ENCODE measurements at regions not wholly inside any gene's neighbourhood (a gene's known extent, or its start where the extent isn't known, plus 50 kb on each side); places are given as distances from the start of the nearest gene placed in this dataset.
A peak's percentile ranks its signal among the peaks of the same experiment; 100 is the strongest.

DNA sequence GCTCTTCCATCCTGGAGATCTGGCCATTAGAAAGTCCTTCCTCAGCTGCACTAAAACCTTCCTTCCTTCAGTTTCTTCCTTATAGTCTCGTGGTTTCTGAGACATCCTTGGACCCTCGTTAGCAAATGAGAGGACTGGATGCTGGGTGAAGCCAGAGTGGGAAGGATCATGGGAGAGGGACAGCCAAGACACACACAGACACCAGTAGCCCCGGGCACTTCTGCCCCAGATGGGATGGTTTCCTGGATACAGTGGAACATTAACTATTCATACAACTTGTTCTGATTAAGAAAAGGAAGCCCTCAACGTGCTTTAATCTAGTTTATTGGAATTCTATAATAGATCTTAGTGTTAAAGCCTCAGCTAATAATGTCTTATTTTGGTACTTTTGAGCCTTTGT is 125.5 kb downstream of the SEC61B start:
- H3K9ac ChIP-seq (ENCODE audit: low read depth in 1 of 3, low read length in 3 of 3) = no peak overlapping the region
- H3K9me3 ChIP-seq (ENCODE audit: control insufficient read depth in 3 of 3, low read length in 3 of 3) = no peaks in the 10 kb centered on the region
- H3K4me1 ChIP-seq (ENCODE audit: control insufficient read depth in 3 of 3, insufficient read depth in 3 of 3, low read length in 3 of 3) = peaks cover 0 to 2% (median 0%) of the 10 kb centered on the region in 3 donors
- H3K36me3 ChIP-seq (ENCODE audit: control insufficient read depth in 3 of 3, insufficient read depth in 3 of 3, low read length in 3 of 3) = no peaks in the 10 kb centered on the region
- no peak overlapping the region for H3K27ac ChIP-seq (ENCODE audit: low read depth, low read length)
- no peaks in the 10 kb centered on the region for H3K27me3 ChIP-seq (ENCODE audit: control insufficient read depth in 3 of 3, insufficient read depth in 3 of 3, low read length in 3 of 3)
- H3K4me3 ChIP-seq (ENCODE audit: low read length in 3 of 3) = no peak overlapping the region

DNA sequence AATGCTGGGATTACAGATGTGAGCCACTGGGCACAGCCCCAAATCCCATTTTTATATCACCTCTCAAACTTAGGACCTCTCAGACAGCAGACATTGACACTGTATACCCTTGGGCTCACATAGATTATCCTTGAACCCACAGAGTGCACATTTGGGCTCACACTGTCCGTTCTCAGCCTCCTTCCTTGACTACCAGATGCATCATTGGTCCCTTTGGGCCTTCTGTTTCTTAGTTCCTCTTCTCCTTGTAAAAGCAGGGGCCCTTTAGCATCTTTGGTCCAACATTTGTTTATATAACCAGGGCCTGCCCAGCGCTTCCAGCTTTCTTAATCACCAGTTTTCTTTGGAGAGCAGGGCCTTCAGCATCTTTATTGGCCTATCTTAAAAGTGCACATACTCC is 126.2 kb downstream of the SEC61B start:
- peaks cover 0 to 4% (median 2%) of the 10 kb centered on the region in 3 donors for H3K4me1 ChIP-seq (ENCODE audit: control insufficient read depth in 3 of 3, insufficient read depth in 3 of 3, low read length in 3 of 3)
- H3K27ac ChIP-seq (ENCODE audit: low read depth, low read length) = no peak overlapping the region

DNA sequence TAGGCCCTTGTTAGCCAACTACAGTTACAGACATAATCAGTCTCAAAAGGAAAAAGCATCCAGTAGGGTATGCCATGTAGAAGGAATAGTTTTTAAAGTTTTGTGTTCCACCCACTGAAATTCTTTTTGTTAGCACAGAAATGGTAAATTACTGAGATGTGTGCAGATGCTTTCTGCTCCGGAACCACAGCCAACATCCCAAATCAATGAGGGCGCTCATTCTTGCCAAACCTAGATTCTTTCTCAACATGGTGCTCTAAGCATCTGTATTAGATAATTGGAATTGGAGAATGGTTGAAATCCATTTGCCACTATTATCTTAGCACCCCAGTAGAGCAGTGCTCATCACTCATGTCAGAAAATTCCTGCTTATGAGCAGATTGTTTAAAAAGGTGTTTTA is 127.8 kb downstream of the SEC61B start:
- no peaks in the 10 kb centered on the region for H3K36me3 ChIP-seq (ENCODE audit: control insufficient read depth in 3 of 3, insufficient read depth in 3 of 3, low read length in 3 of 3)
- H3K9ac ChIP-seq (ENCODE audit: low read depth in 1 of 3, low read length in 3 of 3) = no peak overlapping the region
- H3K4me3 ChIP-seq (ENCODE audit: low read length in 3 of 3) = no peak overlapping the region
- no peak overlapping the region for H3K27ac ChIP-seq (ENCODE audit: low read depth, low read length)
- no peaks in the 10 kb centered on the region for H3K9me3 ChIP-seq (ENCODE audit: control insufficient read depth in 3 of 3, low read length in 3 of 3)
- H3K27me3 ChIP-seq (ENCODE audit: control insufficient read depth in 3 of 3, insufficient read depth in 3 of 3, low read length in 3 of 3) = no peaks in the 10 kb centered on the region
- H3K4me1 ChIP-seq (ENCODE audit: control insufficient read depth in 3 of 3, insufficient read depth in 3 of 3, low read length in 3 of 3) = peaks cover 0 to 12% (median 5%) of the 10 kb centered on the region in 3 donors

More for the DNA sequence above, 126.2 kb downstream of the SEC61B start:
- Histone ChIP-seq H3K36me3 (ENCODE audit: control insufficient read depth in 3 of 3, insufficient read depth in 3 of 3, low read length in 3 of 3) (no peaks in the 10 kb centered on the region), H3K9ac (ENCODE audit: low read depth in 1 of 3, low read length in 3 of 3) (no peak overlapping the region), H3K27me3 (ENCODE audit: control insufficient read depth in 3 of 3, insufficient read depth in 3 of 3, low read length in 3 of 3) (no peaks in the 10 kb centered on the region), H3K4me3 (ENCODE audit: low read length in 3 of 3) (no peak overlapping the region), H3K9me3 (ENCODE audit: control insufficient read depth in 3 of 3, low read length in 3 of 3) (no peaks in the 10 kb centered on the region)

DNA sequence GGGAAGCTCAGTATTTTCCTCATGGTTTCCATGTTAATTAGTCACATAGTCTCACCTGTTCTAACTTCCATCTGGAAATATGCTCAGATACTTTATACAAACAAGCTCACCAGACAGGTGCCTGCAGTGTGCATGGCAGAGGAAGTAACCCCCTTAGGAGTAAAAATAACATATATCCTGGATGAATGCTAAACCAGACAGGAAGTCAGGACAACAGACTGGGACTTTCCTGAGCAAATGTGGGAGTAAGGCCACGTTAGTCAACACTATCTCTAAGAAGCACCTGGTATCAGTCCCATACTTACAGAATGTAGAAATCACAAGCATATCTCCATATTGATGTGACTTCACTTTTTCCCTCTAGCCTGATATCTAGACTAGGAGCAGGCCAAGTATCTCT is 128.4 kb downstream of the SEC61B start:
- no peaks in the 10 kb centered on the region for H3K36me3 ChIP-seq (ENCODE audit: control insufficient read depth in 3 of 3, insufficient read depth in 3 of 3, low read length in 3 of 3)
- no peak overlapping the region for H3K27ac ChIP-seq (ENCODE audit: low read depth, low read length)
- no peak overlapping the region for H3K4me3 ChIP-seq (ENCODE audit: low read length in 3 of 3)
- peaks cover under 1 to 13% (median 5%) of the 10 kb centered on the region in 3 donors for H3K4me1 ChIP-seq (ENCODE audit: control insufficient read depth in 3 of 3, insufficient read depth in 3 of 3, low read length in 3 of 3)
- H3K27me3 ChIP-seq (ENCODE audit: control insufficient read depth in 3 of 3, insufficient read depth in 3 of 3, low read length in 3 of 3) = no peaks in the 10 kb centered on the region
- no peak overlapping the region for H3K9ac ChIP-seq (ENCODE audit: low read depth in 1 of 3, low read length in 3 of 3)
- no peaks in the 10 kb centered on the region for H3K9me3 ChIP-seq (ENCODE audit: control insufficient read depth in 3 of 3, low read length in 3 of 3)

DNA sequence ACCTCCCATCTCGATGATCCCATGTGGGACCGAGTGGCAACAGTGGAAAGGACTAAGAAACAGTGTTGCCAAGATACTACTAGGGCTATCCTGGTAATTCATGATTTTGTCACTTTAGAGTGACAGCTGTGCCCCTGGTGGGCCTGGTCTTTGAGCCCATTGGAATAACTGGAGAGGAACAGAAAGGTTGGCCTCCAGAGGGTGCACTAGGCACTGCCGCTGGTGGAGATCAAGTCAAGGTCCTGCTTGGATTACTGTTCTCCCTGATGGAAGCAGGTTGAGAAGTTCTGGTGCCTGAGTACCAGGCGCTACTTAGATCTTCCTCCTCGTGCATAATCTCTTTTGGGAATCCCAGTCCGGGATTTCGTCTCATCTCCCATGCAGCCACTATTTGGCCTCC is 129.6 kb downstream of the SEC61B start:
- H3K4me1 ChIP-seq (ENCODE audit: control insufficient read depth in 3 of 3, insufficient read depth in 3 of 3, low read length in 3 of 3) = peaks cover 13 to 25% (median 15%) of the 10 kb centered on the region in 3 donors
- no peaks in the 10 kb centered on the region for H3K36me3 ChIP-seq (ENCODE audit: control insufficient read depth in 3 of 3, insufficient read depth in 3 of 3, low read length in 3 of 3)
- no peaks in the 10 kb centered on the region for H3K9me3 ChIP-seq (ENCODE audit: control insufficient read depth in 3 of 3, low read length in 3 of 3)
- no peak overlapping the region for H3K27ac ChIP-seq (ENCODE audit: low read depth, low read length)
- no peak overlapping the region for H3K9ac ChIP-seq (ENCODE audit: low read depth in 1 of 3, low read length in 3 of 3)
- no peak overlapping the region for H3K4me3 ChIP-seq (ENCODE audit: low read length in 3 of 3)
- H3K27me3 ChIP-seq (ENCODE audit: control insufficient read depth in 3 of 3, insufficient read depth in 3 of 3, low read length in 3 of 3) = no peaks in the 10 kb centered on the region

DNA sequence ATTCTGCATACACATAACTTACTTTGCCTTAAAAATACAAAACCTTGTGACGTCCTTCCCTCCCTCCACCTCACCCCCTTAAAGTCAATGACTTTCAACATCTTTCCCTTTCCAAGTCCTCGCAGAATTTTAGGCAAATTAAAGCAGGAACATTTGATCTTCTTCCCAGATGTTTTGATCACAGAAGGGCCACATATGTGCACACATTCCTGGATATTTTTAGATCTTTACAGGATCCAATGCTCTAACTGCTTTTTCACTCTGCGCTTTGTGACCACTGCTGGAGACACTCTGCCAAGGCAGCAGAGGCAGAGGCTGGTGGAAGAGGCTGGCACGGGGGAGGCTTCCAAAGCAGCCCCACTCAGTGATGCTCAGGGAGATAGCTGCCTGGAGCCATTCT is 130.7 kb downstream of the SEC61B start:
- Histone ChIP-seq H3K4me1 (ENCODE audit: control insufficient read depth in 3 of 3, insufficient read depth in 3 of 3, low read length in 3 of 3) (peaks cover 20 to 34% (median 23%) of the 10 kb centered on the region in 3 donors), H3K9ac (ENCODE audit: low read depth in 1 of 3, low read length in 3 of 3) (no peak overlapping the region), H3K27ac (ENCODE audit: low read depth, low read length) (peak overlapping the region; percentile 52), H3K4me3 (ENCODE audit: low read length in 3 of 3) (no peak overlapping the region), H3K36me3 (ENCODE audit: control insufficient read depth in 3 of 3, insufficient read depth in 3 of 3, low read length in 3 of 3) (no peaks in the 10 kb centered on the region), H3K27me3 (ENCODE audit: control insufficient read depth in 3 of 3, insufficient read depth in 3 of 3, low read length in 3 of 3) (no peaks in the 10 kb centered on the region), H3K9me3 (ENCODE audit: control insufficient read depth in 3 of 3, low read length in 3 of 3) (no peaks in the 10 kb centered on the region)

DNA sequence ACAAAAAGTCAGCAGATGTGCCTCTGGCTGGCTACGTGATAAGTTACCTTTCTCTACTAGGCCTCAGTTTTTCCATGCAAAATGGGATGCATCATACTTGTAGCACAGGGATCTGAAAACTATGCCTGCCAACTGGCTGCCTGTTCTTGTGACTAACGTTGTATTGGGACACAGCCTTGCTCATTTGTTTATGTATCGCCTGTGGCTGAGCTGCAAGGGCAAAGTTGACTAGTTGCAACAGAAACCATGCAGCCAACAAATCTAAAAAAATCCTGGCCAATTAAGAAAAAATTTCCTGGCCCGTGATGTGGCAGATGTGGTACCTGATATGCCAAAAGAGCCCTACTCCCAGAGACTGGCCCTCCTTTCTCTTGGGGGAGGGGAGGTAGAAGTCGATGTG is 131.3 kb downstream of the SEC61B start:
- Histone ChIP-seq H3K27ac (ENCODE audit: low read depth, low read length) (peak overlapping the region; percentile 52), H3K36me3 (ENCODE audit: control insufficient read depth in 3 of 3, insufficient read depth in 3 of 3, low read length in 3 of 3) (no peaks in the 10 kb centered on the region), H3K4me1 (ENCODE audit: control insufficient read depth in 3 of 3, insufficient read depth in 3 of 3, low read length in 3 of 3) (peaks cover 26 to 40% (median 29%) of the 10 kb centered on the region in 3 donors), H3K9ac (ENCODE audit: low read depth in 1 of 3, low read length in 3 of 3) (no peak overlapping the region), H3K9me3 (ENCODE audit: control insufficient read depth in 3 of 3, low read length in 3 of 3) (no peaks in the 10 kb centered on the region), H3K4me3 (ENCODE audit: low read length in 3 of 3) (no peak overlapping the region), H3K27me3 (ENCODE audit: control insufficient read depth in 3 of 3, insufficient read depth in 3 of 3, low read length in 3 of 3) (no peaks in the 10 kb centered on the region)

DNA sequence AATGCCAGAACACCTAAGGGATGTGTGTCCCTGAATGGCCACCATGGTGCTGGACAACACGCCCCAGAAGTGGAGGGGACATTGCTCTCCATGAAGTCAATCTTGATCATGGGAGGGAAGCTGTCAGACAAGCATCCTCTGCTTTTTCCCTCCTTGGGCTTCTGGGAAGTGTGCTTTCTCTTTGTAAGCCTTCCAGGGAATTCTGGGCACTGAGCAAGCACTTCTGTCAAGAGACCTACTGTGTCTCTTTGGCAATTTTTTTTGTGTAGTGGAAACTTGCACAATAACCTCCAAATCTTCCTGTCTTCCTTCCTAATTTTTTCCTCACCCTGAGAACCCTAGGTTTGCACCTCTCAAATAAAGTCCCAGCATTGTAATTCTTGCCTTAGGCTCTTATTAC is 132.0 kb downstream of the SEC61B start:
- H3K36me3 ChIP-seq (ENCODE audit: control insufficient read depth in 3 of 3, insufficient read depth in 3 of 3, low read length in 3 of 3) = no peaks in the 10 kb centered on the region
- peaks cover 31 to 47% (median 34%) of the 10 kb centered on the region in 3 donors for H3K4me1 ChIP-seq (ENCODE audit: control insufficient read depth in 3 of 3, insufficient read depth in 3 of 3, low read length in 3 of 3)
- H3K9me3 ChIP-seq (ENCODE audit: control insufficient read depth in 3 of 3, low read length in 3 of 3) = no peaks in the 10 kb centered on the region
- H3K27ac ChIP-seq (ENCODE audit: low read depth, low read length) = peak overlapping the region; percentile 45
- H3K4me3 ChIP-seq (ENCODE audit: low read length in 3 of 3) = no peak overlapping the region
- no peak overlapping the region for H3K9ac ChIP-seq (ENCODE audit: low read depth in 1 of 3, low read length in 3 of 3)
- no peaks in the 10 kb centered on the region for H3K27me3 ChIP-seq (ENCODE audit: control insufficient read depth in 3 of 3, insufficient read depth in 3 of 3, low read length in 3 of 3)

DNA sequence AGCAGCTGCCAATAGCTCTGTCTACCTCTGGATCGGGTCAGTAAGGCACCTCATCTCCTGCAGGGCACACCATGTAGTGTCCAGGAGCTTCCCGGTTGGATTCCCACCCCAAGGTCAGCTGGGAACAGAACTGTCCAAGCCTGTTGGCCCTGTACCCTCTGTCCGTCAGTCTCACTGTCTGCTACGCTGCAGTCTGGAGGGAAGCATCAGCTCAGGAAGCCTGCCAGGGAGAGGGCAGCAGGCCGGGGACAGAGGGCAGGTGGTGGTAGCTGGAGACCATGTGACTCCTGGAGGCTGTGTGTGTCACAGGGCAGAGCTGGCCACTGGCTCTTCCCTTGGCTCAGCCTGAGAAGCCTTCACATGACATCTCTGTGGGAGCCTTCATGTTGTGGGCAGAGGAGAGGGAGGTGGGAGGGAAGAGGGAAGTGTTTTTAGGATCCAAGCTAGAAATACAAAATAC is 134.5 kb downstream of the SEC61B start:
- Histone ChIP-seq H3K4me1 (ENCODE audit: control insufficient read depth in 3 of 3, insufficient read depth in 3 of 3, low read length in 3 of 3) (peaks cover 50 to 66% (median 51%) of the 10 kb centered on the region in 3 donors), H3K9me3 (ENCODE audit: control insufficient read depth in 3 of 3, low read length in 3 of 3) (no peaks in the 10 kb centered on the region), H3K27me3 (ENCODE audit: control insufficient read depth in 3 of 3, insufficient read depth in 3 of 3, low read length in 3 of 3) (no peaks in the 10 kb centered on the region), H3K36me3 (ENCODE audit: control insufficient read depth in 3 of 3, insufficient read depth in 3 of 3, low read length in 3 of 3) (no peaks in the 10 kb centered on the region), H3K4me3 (ENCODE audit: low read length in 3 of 3) (peak overlapping the region; percentile 7 to 34 (median 30)), H3K27ac (ENCODE audit: low read depth, low read length) (peak overlapping the region; percentile 98), H3K9ac (ENCODE audit: low read depth in 1 of 3, low read length in 3 of 3) (peak overlapping the region; percentile 71 to 82 (median 76))

DNA sequence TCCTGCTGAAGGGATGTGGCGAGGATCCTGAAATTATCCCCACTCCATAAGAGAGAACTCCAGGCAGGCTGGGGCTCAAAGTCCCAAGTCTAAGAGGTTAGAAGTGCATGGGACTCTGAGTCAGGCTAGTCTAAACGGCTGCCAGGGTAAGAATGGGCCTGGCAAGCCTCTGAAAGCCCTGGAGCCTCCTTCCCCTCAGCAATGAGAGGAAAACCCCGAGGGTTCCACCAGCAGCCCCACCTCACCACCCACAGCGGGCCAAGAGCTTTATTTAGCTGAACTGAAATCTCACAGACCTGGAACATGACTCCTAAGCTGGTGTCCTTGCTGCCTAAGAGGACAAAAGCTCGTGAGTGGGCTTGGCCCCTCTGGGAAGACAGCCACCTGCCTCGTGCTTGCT is 135.5 kb downstream of the SEC61B start:
- Histone ChIP-seq H3K4me1 (ENCODE audit: control insufficient read depth in 3 of 3, insufficient read depth in 3 of 3, low read length in 3 of 3) (peaks cover 53 to 66% (median 56%) of the 10 kb centered on the region in 3 donors), H3K36me3 (ENCODE audit: control insufficient read depth in 3 of 3, insufficient read depth in 3 of 3, low read length in 3 of 3) (no peaks in the 10 kb centered on the region), H3K27ac (ENCODE audit: low read depth, low read length) (peak overlapping the region; percentile 98), H3K9ac (ENCODE audit: low read depth in 1 of 3, low read length in 3 of 3) (peak overlapping the region; percentile 12 to 73 (median 65)), H3K4me3 (ENCODE audit: low read length in 3 of 3) (no peak overlapping the region), H3K9me3 (ENCODE audit: control insufficient read depth in 3 of 3, low read length in 3 of 3) (no peaks in the 10 kb centered on the region), H3K27me3 (ENCODE audit: control insufficient read depth in 3 of 3, insufficient read depth in 3 of 3, low read length in 3 of 3) (no peaks in the 10 kb centered on the region)

Data from skeletal muscle tissue (tissue), 3 donors.